ENCODE measurements at regions not wholly inside any gene's neighbourhood (a gene's known extent, or its start where the extent isn't known, plus 50 kb on each side); places are given as distances from the start of the nearest gene placed in this dataset.

GRCh38 chr15:87263871-87264270 lies 992.7 kb downstream of the NTRK3 start:
- no peak for TF ChIP-seq CTCF (IDR thresholded peaks at IDR 0.05; ENCODE audit: poor library complexity, severe bottlenecking)

GRCh38 chr15:87263296-87263695 lies 993.2 kb downstream of the NTRK3 start:
- no peak for DNase-seq (ENCODE audit: low spot score)
- TF ChIP-seq CTCF (IDR thresholded peaks at IDR 0.05; ENCODE audit: poor library complexity, severe bottlenecking), result no peak
- H3K4me3 ChIP-seq (ENCODE audit: severe bottlenecking), result no peak overlapping the region

More at GRCh38 chr15:87263871-87264270, 992.7 kb downstream of the NTRK3 start:
- DNase-seq (ENCODE audit: low spot score), result no peak
- no peaks in the 10 kb centered on the region for H3K36me3 ChIP-seq (ENCODE audit: low read depth)
- H3K27me3 ChIP-seq (ENCODE audit: insufficient read depth, poor library complexity, severe bottlenecking), result no peaks in the 10 kb centered on the region
- no peaks in the 10 kb centered on the region for H3K9me3 ChIP-seq (ENCODE audit: severe bottlenecking)
- ATAC-seq (ENCODE audit: low read depth), result no peak
- H3K4me3 ChIP-seq (ENCODE audit: severe bottlenecking), result no peak overlapping the region
- H3K4me1 ChIP-seq (ENCODE audit: insufficient read depth, poor library complexity, severe bottlenecking), result peaks cover 17% of the 10 kb centered on the region
- H3K27ac ChIP-seq (ENCODE audit: poor library complexity, severe bottlenecking), result no peak overlapping the region

GRCh38 chr15:87245592-87245991 lies 1010.9 kb downstream of the NTRK3 start:
- no peak for TF ChIP-seq CTCF (IDR thresholded peaks at IDR 0.05; ENCODE audit: poor library complexity, severe bottlenecking)
- H3K27me3 ChIP-seq (ENCODE audit: insufficient read depth, poor library complexity, severe bottlenecking), result no peaks in the 10 kb centered on the region
- no peak overlapping the region for H3K27ac ChIP-seq (ENCODE audit: poor library complexity, severe bottlenecking)
- H3K4me1 ChIP-seq (ENCODE audit: insufficient read depth, poor library complexity, severe bottlenecking), result peaks cover 4% of the 10 kb centered on the region
- DNase-seq (ENCODE audit: low spot score) (no peak), ATAC-seq (ENCODE audit: low read depth) (no peak)
- no peak overlapping the region for H3K4me3 ChIP-seq (ENCODE audit: severe bottlenecking)
- no peaks in the 10 kb centered on the region for H3K36me3 ChIP-seq (ENCODE audit: low read depth)
- H3K9me3 ChIP-seq (ENCODE audit: severe bottlenecking), result no peaks in the 10 kb centered on the region

More at GRCh38 chr15:87263296-87263695, 993.2 kb downstream of the NTRK3 start:
- no peak for ATAC-seq (ENCODE audit: low read depth)
- Histone ChIP-seq H3K9me3 (ENCODE audit: severe bottlenecking) (no peaks in the 10 kb centered on the region), H3K4me1 (ENCODE audit: insufficient read depth, poor library complexity, severe bottlenecking) (peaks cover 12% of the 10 kb centered on the region), H3K27ac (ENCODE audit: poor library complexity, severe bottlenecking) (no peak overlapping the region), H3K27me3 (ENCODE audit: insufficient read depth, poor library complexity, severe bottlenecking) (no peaks in the 10 kb centered on the region), H3K36me3 (ENCODE audit: low read depth) (no peaks in the 10 kb centered on the region)

GRCh38 chr15:87243474-87243873 lies 1013.1 kb downstream of the NTRK3 start:
- ATAC-seq (ENCODE audit: low read depth) (no peak), DNase-seq (ENCODE audit: low spot score) (no peak)
- Histone ChIP-seq H3K4me3 (ENCODE audit: severe bottlenecking) (no peak overlapping the region), H3K27ac (ENCODE audit: poor library complexity, severe bottlenecking) (no peak overlapping the region), H3K4me1 (ENCODE audit: insufficient read depth, poor library complexity, severe bottlenecking) (no peaks in the 10 kb centered on the region), H3K36me3 (ENCODE audit: low read depth) (no peaks in the 10 kb centered on the region), H3K27me3 (ENCODE audit: insufficient read depth, poor library complexity, severe bottlenecking) (no peaks in the 10 kb centered on the region), H3K9me3 (ENCODE audit: severe bottlenecking) (no peaks in the 10 kb centered on the region)
- no peak for TF ChIP-seq CTCF (IDR thresholded peaks at IDR 0.05; ENCODE audit: poor library complexity, severe bottlenecking)

- TF ChIP-seq CTCF (IDR thresholded peaks at IDR 0.05; ENCODE audit: poor library complexity, severe bottlenecking), result no peak
- Histone ChIP-seq H3K36me3 (ENCODE audit: low read depth) (no peaks in the 10 kb centered on the region), H3K4me1 (ENCODE audit: insufficient read depth, poor library complexity, severe bottlenecking) (no peaks in the 10 kb centered on the region), H3K9me3 (ENCODE audit: severe bottlenecking) (no peaks in the 10 kb centered on the region), H3K27me3 (ENCODE audit: insufficient read depth, poor library complexity, severe bottlenecking) (no peaks in the 10 kb centered on the region), H3K4me3 (ENCODE audit: severe bottlenecking) (no peak overlapping the region), H3K27ac (ENCODE audit: poor library complexity, severe bottlenecking) (no peak overlapping the region)
- DNase-seq (ENCODE audit: low spot score), result no peak
- ATAC-seq (ENCODE audit: low read depth), result no peak
These were observed 1016.8 kb downstream of the NTRK3 start for GRCh38 chr15:87239582-87240230.

All from RWPE2 (cell line).